ENCODE measurements at regions not wholly inside any gene's neighbourhood (a gene's known extent, or its start where the extent isn't known, plus 50 kb on each side); places are given as distances from the start of the nearest gene placed in this dataset.
"Not testable (repeated sequence)": the region's sequence is repeated elsewhere in the genome, so short reads cannot be mapped to it uniquely, and the experiment has no call there.

DNA sequence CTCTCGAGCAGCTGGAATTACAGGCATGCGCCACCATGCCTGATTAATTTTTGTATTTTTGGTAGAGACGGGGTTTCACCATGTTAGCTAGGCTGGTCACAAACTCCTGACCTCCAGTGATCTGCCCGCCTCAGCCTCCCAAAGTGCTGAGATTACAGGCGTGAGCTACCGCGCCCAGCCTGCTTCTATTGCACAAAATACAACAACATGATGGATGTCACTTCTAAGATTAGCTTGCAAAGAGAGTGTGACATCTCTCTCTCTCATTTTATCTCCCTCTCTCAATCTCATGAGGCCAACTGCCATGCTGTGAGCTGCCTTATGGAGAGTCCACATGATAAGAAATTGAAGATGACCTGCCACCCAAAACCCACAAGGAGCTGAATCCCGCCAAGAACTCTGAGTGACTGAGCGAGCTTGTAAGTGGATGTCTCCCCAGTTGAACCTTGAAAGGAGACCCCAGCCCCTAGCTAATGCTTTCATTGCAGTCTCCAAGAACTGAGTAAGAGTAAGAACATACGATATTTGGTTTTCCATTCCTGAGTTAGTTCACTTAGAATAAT, 458.5 kb downstream of the RBFOX1 start:
- no peak for DNase-seq

DNA sequence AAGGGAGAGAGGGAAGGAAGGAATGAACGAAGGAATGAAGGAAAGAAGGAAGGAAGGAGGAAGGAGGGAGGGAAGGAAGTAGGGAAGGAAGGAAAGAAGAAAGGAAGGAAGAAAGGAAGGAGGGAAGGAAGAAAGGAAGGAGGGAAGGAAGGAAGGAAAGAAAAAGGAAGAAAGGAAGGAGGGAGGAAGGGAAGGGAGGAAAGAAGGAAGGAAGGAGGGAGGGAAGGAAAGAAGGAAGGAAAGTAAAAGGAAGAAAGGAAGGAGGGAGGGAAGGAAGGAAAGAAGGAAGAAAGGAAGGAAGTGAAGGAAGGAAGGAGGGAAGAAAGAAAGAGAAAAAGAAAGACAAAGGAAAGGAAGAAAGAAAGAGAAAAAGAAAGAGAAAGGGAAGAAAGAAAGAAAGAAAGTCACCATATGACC, 442.4 kb downstream of the RBFOX1 start:
- DNase-seq = no peak

DNA sequence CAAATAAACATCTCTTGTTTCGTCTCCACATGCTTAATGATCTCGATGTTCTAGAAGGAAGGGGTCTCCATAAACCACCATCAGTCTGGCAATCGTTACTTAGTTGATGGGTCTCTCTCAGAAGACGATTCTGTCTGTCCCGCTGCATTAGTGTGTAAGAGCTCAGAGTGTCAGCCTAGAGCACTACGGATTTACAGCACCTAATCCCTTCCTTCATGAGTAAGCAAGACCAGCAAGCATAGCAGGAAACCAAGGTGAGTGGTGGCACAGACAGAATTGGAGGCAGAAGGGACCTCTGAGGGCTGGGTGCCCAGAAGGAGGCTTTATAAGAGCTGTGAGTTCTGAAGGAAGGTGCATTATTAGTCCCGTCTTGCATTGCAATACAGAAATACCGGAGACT, 440.1 kb downstream of the RBFOX1 start:
- no peak for DNase-seq

DNA sequence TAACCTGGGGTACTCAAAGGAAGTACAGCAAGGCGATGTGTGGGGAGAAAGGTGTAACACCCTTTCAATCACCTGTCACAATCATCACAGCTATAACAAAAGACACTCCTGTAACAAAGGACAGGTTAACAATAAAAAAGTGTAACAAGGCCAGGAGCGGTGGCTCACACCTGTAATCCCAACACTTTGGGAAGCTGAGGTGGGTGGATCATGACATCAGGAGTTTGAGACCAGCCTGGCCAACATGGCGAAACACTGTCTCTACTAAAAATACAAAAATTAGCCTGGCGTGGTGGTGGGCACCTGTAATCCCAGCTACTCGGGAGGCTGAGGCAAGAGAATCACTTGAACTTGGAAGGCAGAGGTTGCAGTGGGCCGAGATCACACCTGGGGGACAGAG, 436.4 kb downstream of the RBFOX1 start:
- not testable (repeated sequence) for DNase-seq

DNA sequence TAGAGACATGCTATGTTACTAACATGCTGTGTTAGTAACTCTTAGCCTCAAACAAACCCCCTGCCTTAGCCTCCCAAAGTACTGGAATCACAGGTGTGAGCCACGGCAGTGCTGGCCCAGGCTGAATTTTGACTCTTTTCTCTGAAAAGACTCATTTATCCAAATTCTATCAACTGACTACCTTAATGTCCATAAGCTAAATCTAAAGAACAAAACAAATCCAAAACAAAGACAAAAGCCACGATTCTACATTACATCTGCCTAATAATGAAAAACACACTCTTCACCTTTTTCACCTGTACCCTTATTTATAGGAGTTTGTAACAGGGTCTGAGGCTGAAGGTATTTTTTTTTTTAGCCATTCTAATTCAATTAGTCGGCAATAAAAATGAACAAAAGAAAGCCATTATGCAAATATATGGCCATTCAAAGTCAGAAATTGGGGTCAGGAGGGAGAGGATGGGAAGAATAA, 432.5 kb downstream of the RBFOX1 start:
- DNase-seq = no peak

DNA sequence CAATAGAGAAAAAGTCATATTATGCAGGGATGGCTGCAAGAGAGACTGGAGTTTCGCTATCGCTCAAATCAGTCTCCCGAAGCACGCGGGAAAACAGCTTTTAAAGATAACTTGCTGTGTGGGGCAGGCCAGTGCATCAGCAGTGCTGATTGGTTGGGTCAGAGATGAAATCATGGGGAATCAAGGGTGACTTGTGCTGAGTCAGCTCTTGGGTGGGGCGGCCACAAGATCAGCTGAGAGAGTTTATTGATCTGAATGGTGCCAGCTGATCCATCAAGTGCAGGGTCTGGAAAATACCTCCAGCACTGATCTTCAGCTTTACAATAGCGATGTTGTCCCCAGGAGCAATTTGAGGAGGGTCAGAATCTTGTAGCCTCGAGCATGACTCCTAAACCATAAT, 430.5 kb downstream of the RBFOX1 start:
- DNase-seq = no peak

Data from NCI-H524 (cell line).